Neuronal stem cell (in vitro differentiated cells): ENCODE measurements at regions not wholly inside any gene's neighbourhood (a gene's known extent, or its start where the extent isn't known, plus 50 kb on each side); places are given as distances from the start of the nearest gene placed in this dataset.
"Not testable (repeated sequence)": the region's sequence is repeated elsewhere in the genome, so short reads cannot be mapped to it uniquely, and the experiment has no call there.

ENCODE experiments used
- DNase-seq: peaks from one replicate; pipeline ENCODE4 v3.0.0-alpha.2; 2013; ENCODE audit warnings: low spot score
- H2AFZ ChIP-seq: one replicate; pipeline ENCODE4 v1.6.1; 2013; ENCODE audit warnings: mild to moderate bottlenecking, low read length, inconsistent platforms
- H2AK5ac ChIP-seq: 2 replicates; pipeline ENCODE4 v1.6.1; 2013; ENCODE audit warnings: low read depth, mild to moderate bottlenecking, inconsistent platforms, low read length, moderate library complexity, mixed read lengths
- H2BK120ac ChIP-seq: 2 replicates; pipeline ENCODE4 v1.6.1; 2013; ENCODE audit warnings: low read depth, mild to moderate bottlenecking, inconsistent platforms, low read length, moderate library complexity, mixed read lengths
- H2BK12ac ChIP-seq: one replicate; pipeline ENCODE4 v1.6.1; 2013; ENCODE audit warnings: low read length, inconsistent platforms
- H2BK15ac ChIP-seq: 2 replicates; pipeline ENCODE4 v1.6.1; 2013; ENCODE audit warnings: mild to moderate bottlenecking, low read length, inconsistent platforms, mixed read lengths
- H2BK5ac ChIP-seq: one replicate; pipeline ENCODE4 v1.6.1; 2013; ENCODE audit warnings: inconsistent platforms, mild to moderate bottlenecking, low read length, moderate library complexity
- H3K14ac ChIP-seq: one replicate; pipeline ENCODE4 v1.6.1; 2013; ENCODE audit warnings: low read length, inconsistent platforms
- H3K18ac ChIP-seq: 2 replicates; pipeline ENCODE4 v1.6.1; 2013; ENCODE audit warnings: low read length, inconsistent platforms
- H3K23ac ChIP-seq: 2 replicates; pipeline ENCODE4 v1.6.1; 2013; ENCODE audit warnings: low read depth, mild to moderate bottlenecking, mixed read lengths, low read length, inconsistent platforms; ENCODE audit not compliant: poor library complexity
- H3K27ac ChIP-seq: replicated peaks from 3 replicates; pipeline ENCODE4 v1.5.1; 2013; ENCODE audit warnings: low read length, inconsistent platforms
- H3K27me3 ChIP-seq, 3 experiments: 2 replicates each; pipeline ENCODE4 v1.6.1; 2013; ENCODE audit warnings: low read length in 3 of 3, mild to moderate bottlenecking in 2 of 3, inconsistent platforms in 1 of 3, low read depth in 1 of 3, mixed read lengths in 1 of 3, moderate library complexity in 1 of 3; ENCODE audit not compliant: control insufficient read depth in 3 of 3, insufficient read depth in 3 of 3
- H3K36me3 ChIP-seq, 2 donors: replicated peaks in 1 of 2; 2 replicates each; pipeline ENCODE4 v1.6.1; 2013; ENCODE audit warnings: low read length in 2 of 2; ENCODE audit not compliant: control insufficient read depth in 2 of 2, insufficient read depth in 2 of 2
- H3K4ac ChIP-seq: 2 replicates; pipeline ENCODE4 v1.6.1; 2013; ENCODE audit warnings: inconsistent platforms, mild to moderate bottlenecking, low read length, moderate library complexity
- H3K4me1 ChIP-seq, 2 donors: 1 replicate in 1 of 2; 2 replicates in 1 of 2; pipeline ENCODE4 v1.6.1; 2013; ENCODE audit warnings: low read length in 2 of 2, low read depth in 1 of 2; ENCODE audit not compliant: control insufficient read depth in 2 of 2, insufficient read depth in 1 of 2
- H3K4me2 ChIP-seq: one replicate; pipeline ENCODE4 v1.6.1; 2013; ENCODE audit warnings: mild to moderate bottlenecking, low read length, inconsistent platforms; ENCODE audit not compliant: insufficient read depth, poor library complexity, severe bottlenecking
- H3K4me3 ChIP-seq, 2 donors: 2 replicates each; pipeline ENCODE4 v1.5.1; 2013; ENCODE audit warnings: low read length in 2 of 2, mild to moderate bottlenecking in 2 of 2, inconsistent platforms in 1 of 2, moderate library complexity in 1 of 2
- H3K79me1 ChIP-seq: one replicate; pipeline ENCODE4 v1.6.1; 2013; ENCODE audit warnings: low read depth, mild to moderate bottlenecking, inconsistent platforms, low read length, moderate library complexity
- H3K9ac ChIP-seq: one replicate; pipeline ENCODE4 v1.6.1; 2013; ENCODE audit warnings: mild to moderate bottlenecking, low read depth, low read length, inconsistent platforms; ENCODE audit not compliant: poor library complexity
- H3K9me3 ChIP-seq, 2 donors: replicated peaks in 1 of 2; 2 replicates each; pipeline versions ENCODE3 to v1.6.1; 2013; ENCODE audit warnings: low read length in 2 of 2, mild to moderate bottlenecking in 2 of 2, inconsistent platforms in 1 of 2, low read depth in 1 of 2, mixed read lengths in 1 of 2, moderate library complexity in 1 of 2; ENCODE audit not compliant: control insufficient read depth in 2 of 2, insufficient read depth in 1 of 2
- H4K8ac ChIP-seq: one replicate; pipeline ENCODE4 v1.6.1; 2013; ENCODE audit warnings: low read depth, mild to moderate bottlenecking, inconsistent platforms, low read length, moderate library complexity
- H4K91ac ChIP-seq: one replicate; pipeline ENCODE4 v1.6.1; 2013; ENCODE audit warnings: low read length, low read depth, mild to moderate bottlenecking, inconsistent platforms; ENCODE audit not compliant: poor library complexity
- WGBS, 2 donors: extraction: QIAGEN DNeasy Blood & Tissue Kit; methylation state at CpG; one replicate each; pipeline ENCODE4 v1.1.7; 2013; ENCODE audit warnings: missing lambda C conversion rate in 2 of 2, mixed read lengths in 1 of 2; ENCODE audit not compliant: insufficient read length in 2 of 2, insufficient replicate concordance in 1 of 2; ENCODE audit errors: extremely low coverage in 2 of 2; 5-methylcytosine and 5-hydroxymethylcytosine counted together

- Histone ChIP-seq H3K18ac (no peak overlapping the region), H3K9me3 (no peaks in the 10 kb centered on the region), H2BK5ac (no peak overlapping the region), H3K27me3 (no peaks in the 10 kb centered on the region), H3K14ac (no peak overlapping the region), H2BK15ac (no peak overlapping the region), H3K4me2 (no peak overlapping the region), H3K4ac (no peak overlapping the region), H2AFZ (peak overlapping the region; percentile 45), H3K27ac (no peak overlapping the region), H3K4me3 (no peak overlapping the region), H3K9ac (no peak overlapping the region), H3K23ac (no peak overlapping the region), H3K79me1 (no peaks in the 10 kb centered on the region), H4K91ac (no peak overlapping the region), H2AK5ac (no peak overlapping the region), H2BK120ac (no peak overlapping the region), H4K8ac (no peak overlapping the region), H3K4me1 (no peaks in the 10 kb centered on the region), H3K36me3 (no peaks in the 10 kb centered on the region), H2BK12ac (no peak overlapping the region)
- no peak for DNase-seq
- no CpG with 5 or more reads among the region's 3 CpGs for WGBS, 2 donors
Observed at GRCh38 chr13:90055121-90055520, 1292.4 kb upstream of the MIR17HG start.

GRCh38 chr13:90055760-90056159 is 1291.7 kb upstream of the MIR17HG start:
- Histone ChIP-seq H2AFZ (no peak overlapping the region), H2BK12ac (no peak overlapping the region), H3K18ac (no peak overlapping the region), H3K4ac (no peak overlapping the region), H3K4me3 (no peak overlapping the region), H3K9ac (no peak overlapping the region), H2AK5ac (no peak overlapping the region), H4K8ac (no peak overlapping the region), H2BK15ac (no peak overlapping the region), H3K9me3 (no peaks in the 10 kb centered on the region), H2BK120ac (no peak overlapping the region), H3K36me3 (no peaks in the 10 kb centered on the region), H2BK5ac (no peak overlapping the region), H3K27ac (no peak overlapping the region), H3K23ac (no peak overlapping the region), H3K14ac (no peak overlapping the region), H4K91ac (no peak overlapping the region), H3K79me1 (no peaks in the 10 kb centered on the region), H3K4me1 (no peaks in the 10 kb centered on the region), H3K27me3 (no peaks in the 10 kb centered on the region), H3K4me2 (no peak overlapping the region)
- DNase-seq, result no peak

- H2BK12ac ChIP-seq, H3K4ac ChIP-seq, H4K8ac ChIP-seq, H3K4me3 ChIP-seq, H3K4me2 ChIP-seq, H2AK5ac ChIP-seq, H2BK5ac ChIP-seq, H3K9ac ChIP-seq, H3K79me1 ChIP-seq, H2AFZ ChIP-seq, H2BK120ac ChIP-seq, H3K23ac ChIP-seq, H4K91ac ChIP-seq, H3K14ac ChIP-seq, DNase-seq, H3K36me3 ChIP-seq, H3K9me3 ChIP-seq, H3K18ac ChIP-seq, H2BK15ac ChIP-seq, H3K27ac ChIP-seq, H3K4me1 ChIP-seq, H3K27me3 ChIP-seq: not testable (repeated sequence)
Observed at GRCh38 chr13:90064226-90064625, 1283.3 kb upstream of the MIR17HG start.

GRCh38 chr13:90068658-90069057 is 1278.8 kb upstream of the MIR17HG start:
- Histone ChIP-seq H3K79me1 (no peaks in the 10 kb centered on the region), H3K4me2 (no peak overlapping the region), H2BK12ac (no peak overlapping the region), H3K36me3 (no peaks in the 10 kb centered on the region), H3K18ac (no peak overlapping the region), H2BK5ac (no peak overlapping the region), H3K23ac (no peak overlapping the region), H3K9ac (no peak overlapping the region), H2BK120ac (no peak overlapping the region), H4K91ac (no peak overlapping the region), H3K27ac (no peak overlapping the region), H3K27me3 (no peaks in the 10 kb centered on the region), H3K14ac (no peak overlapping the region), H3K4me1 (no peaks in the 10 kb centered on the region), H3K4ac (no peak overlapping the region), H2BK15ac (no peak overlapping the region), H2AK5ac (no peak overlapping the region), H3K9me3 (peaks cover 0 to 1% of the 10 kb centered on the region in 2 donors), H4K8ac (no peak overlapping the region), H2AFZ (peak overlapping the region; percentile 7), H3K4me3 (no peak overlapping the region)
- no peak for DNase-seq
- WGBS, 2 donors, result no CpG with 5 or more reads among the region's 3 CpGs
